ENCODE measurements at regions not wholly inside any gene's neighbourhood (a gene's known extent, or its start where the extent isn't known, plus 50 kb on each side); places are given as distances from the start of the nearest gene placed in this dataset.

- no peak for TF ChIP-seq CTCF (IDR thresholded peaks at IDR 0.05)
- no peaks in the 10 kb centered on the region for H3K36me3 Mint-ChIP-seq (ENCODE audit: low read depth)
- H3K4me1 Mint-ChIP-seq: no peaks in the 10 kb centered on the region
- H3K4me3 Mint-ChIP-seq: no peak overlapping the region
- DNase-seq: no peak
- H3K9me3 Mint-ChIP-seq: no peaks in the 10 kb centered on the region
- H3K27me3 Mint-ChIP-seq (ENCODE audit: low read depth, poor library complexity): no peaks in the 10 kb centered on the region
- H3K27ac Mint-ChIP-seq: no peak overlapping the region
These were observed 211.6 kb upstream of the PRPS1L1 start for GRCh38 chr7:18239212-18239611.

- Mint-ChIP-seq H3K4me1 (no peaks in the 10 kb centered on the region), H3K4me3 (no peak overlapping the region), H3K9me3 (no peaks in the 10 kb centered on the region), H3K36me3 (ENCODE audit: low read depth) (no peaks in the 10 kb centered on the region), H3K27ac (no peak overlapping the region), H3K27me3 (ENCODE audit: low read depth, poor library complexity) (peaks cover 6% of the 10 kb centered on the region)
- TF ChIP-seq CTCF (IDR thresholded peaks at IDR 0.05): no peak
- no peak for DNase-seq
These were observed 214.0 kb upstream of the PRPS1L1 start for GRCh38 chr7:18241543-18242231.

- Mint-ChIP-seq H3K9me3 (no peaks in the 10 kb centered on the region), H3K4me1 (no peaks in the 10 kb centered on the region), H3K36me3 (ENCODE audit: low read depth) (no peaks in the 10 kb centered on the region), H3K27ac (no peak overlapping the region), H3K4me3 (no peak overlapping the region), H3K27me3 (ENCODE audit: low read depth, poor library complexity) (peaks cover 6% of the 10 kb centered on the region)
- no peak for DNase-seq
- TF ChIP-seq CTCF (IDR thresholded peaks at IDR 0.05): no peak
These were observed 216.1 kb upstream of the PRPS1L1 start for GRCh38 chr7:18243731-18244130.

GRCh38 chr7:18250133-18250532 lies 222.5 kb upstream of the PRPS1L1 start:
- Mint-ChIP-seq H3K27me3 (ENCODE audit: low read depth, poor library complexity) (peaks cover 9% of the 10 kb centered on the region), H3K4me1 (no peaks in the 10 kb centered on the region), H3K9me3 (peaks cover 22% of the 10 kb centered on the region), H3K4me3 (no peak overlapping the region), H3K36me3 (ENCODE audit: low read depth) (no peaks in the 10 kb centered on the region), H3K27ac (no peak overlapping the region)
- no peak for TF ChIP-seq CTCF (IDR thresholded peaks at IDR 0.05)
- DNase-seq: no peak

GRCh38 chr7:18257711-18258110 lies 230.1 kb upstream of the PRPS1L1 start:
- TF ChIP-seq CTCF (IDR thresholded peaks at IDR 0.05): no peak
- H3K36me3 Mint-ChIP-seq (ENCODE audit: low read depth): no peaks in the 10 kb centered on the region
- no peaks in the 10 kb centered on the region for H3K27me3 Mint-ChIP-seq (ENCODE audit: low read depth, poor library complexity)
- peaks cover 31% of the 10 kb centered on the region for H3K9me3 Mint-ChIP-seq
- no peak overlapping the region for H3K4me3 Mint-ChIP-seq
- no peak for DNase-seq
- H3K27ac Mint-ChIP-seq: no peak overlapping the region
- no peaks in the 10 kb centered on the region for H3K4me1 Mint-ChIP-seq

- no peaks in the 10 kb centered on the region for H3K4me1 Mint-ChIP-seq
- H3K27ac Mint-ChIP-seq: no peak overlapping the region
- DNase-seq: no peak
- peaks cover 25% of the 10 kb centered on the region for H3K9me3 Mint-ChIP-seq
- TF ChIP-seq CTCF (IDR thresholded peaks at IDR 0.05): no peak
- H3K36me3 Mint-ChIP-seq (ENCODE audit: low read depth): no peaks in the 10 kb centered on the region
- no peaks in the 10 kb centered on the region for H3K27me3 Mint-ChIP-seq (ENCODE audit: low read depth, poor library complexity)
- H3K4me3 Mint-ChIP-seq: no peak overlapping the region
These were observed 233.5 kb upstream of the HDAC9 start for GRCh38 chr7:18262058-18262457.
